Adrenal gland (tissue), 5 donors: ENCODE measurements at regions not wholly inside any gene's neighbourhood (a gene's known extent, or its start where the extent isn't known, plus 50 kb on each side); places are given as distances from the start of the nearest gene placed in this dataset.

Experiments
- POLR2A ChIP-seq, 2 donors: fragments of 450-650 bp; IDR thresholded peaks; one replicate each; pipeline ENCODE4 v1.6.1; 2017; ENCODE audit warnings: antibody characterized with exemption in 2 of 2, mild to moderate bottlenecking in 2 of 2, moderate library complexity in 1 of 2
- TF ChIP-seq, protein P1 (sequence below), 6 experiments: fragments of 450-650 bp in 4 of 6; fragments of 200-600 bp in 2 of 6; sonication (generic) in 1 of 6; IDR thresholded peaks; 1 replicate in 5 of 6; 2 replicates in 1 of 6; pipeline versions ENCODE4 v1.5.1 to v1.8.0; 2016 to 2021; ENCODE audit warnings: antibody characterized with exemption in 6 of 6, mild to moderate bottlenecking in 2 of 6, moderate library complexity in 1 of 6
- donor health status: DM: no; HTN: no; CAD: no.

DNA sequence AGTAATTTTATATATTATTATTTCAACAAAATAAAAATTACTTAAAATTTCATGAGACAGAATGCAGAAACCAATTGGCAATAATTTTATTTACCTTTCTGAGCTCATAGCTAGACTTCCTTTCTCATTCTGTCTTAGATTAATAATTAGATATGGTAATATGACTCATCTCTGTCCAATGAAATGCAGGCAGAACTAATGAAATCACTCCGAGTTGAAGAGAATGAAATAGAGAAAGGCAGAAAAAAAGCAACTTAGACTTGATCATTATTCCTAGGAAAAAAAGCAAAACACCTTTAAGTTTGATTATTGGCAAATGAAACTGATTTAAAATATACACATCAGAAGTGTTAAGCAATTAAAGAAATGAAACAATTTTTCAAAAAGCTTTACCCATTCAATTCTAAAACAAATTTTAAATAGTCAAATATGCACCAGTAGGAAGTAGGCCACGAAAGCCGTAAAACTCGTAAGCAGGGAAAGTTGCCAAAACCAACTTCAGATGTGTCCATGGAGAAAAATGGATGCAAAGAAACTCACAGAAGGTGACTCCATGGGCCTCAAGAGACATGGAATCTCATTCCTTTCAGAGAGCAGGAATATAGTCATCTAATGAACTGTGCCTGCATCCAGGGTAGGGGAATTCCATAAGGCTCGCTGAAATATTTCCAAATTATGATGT, 293.8 kb upstream of the RGS17 start:
- TF ChIP-seq, protein P1, sequence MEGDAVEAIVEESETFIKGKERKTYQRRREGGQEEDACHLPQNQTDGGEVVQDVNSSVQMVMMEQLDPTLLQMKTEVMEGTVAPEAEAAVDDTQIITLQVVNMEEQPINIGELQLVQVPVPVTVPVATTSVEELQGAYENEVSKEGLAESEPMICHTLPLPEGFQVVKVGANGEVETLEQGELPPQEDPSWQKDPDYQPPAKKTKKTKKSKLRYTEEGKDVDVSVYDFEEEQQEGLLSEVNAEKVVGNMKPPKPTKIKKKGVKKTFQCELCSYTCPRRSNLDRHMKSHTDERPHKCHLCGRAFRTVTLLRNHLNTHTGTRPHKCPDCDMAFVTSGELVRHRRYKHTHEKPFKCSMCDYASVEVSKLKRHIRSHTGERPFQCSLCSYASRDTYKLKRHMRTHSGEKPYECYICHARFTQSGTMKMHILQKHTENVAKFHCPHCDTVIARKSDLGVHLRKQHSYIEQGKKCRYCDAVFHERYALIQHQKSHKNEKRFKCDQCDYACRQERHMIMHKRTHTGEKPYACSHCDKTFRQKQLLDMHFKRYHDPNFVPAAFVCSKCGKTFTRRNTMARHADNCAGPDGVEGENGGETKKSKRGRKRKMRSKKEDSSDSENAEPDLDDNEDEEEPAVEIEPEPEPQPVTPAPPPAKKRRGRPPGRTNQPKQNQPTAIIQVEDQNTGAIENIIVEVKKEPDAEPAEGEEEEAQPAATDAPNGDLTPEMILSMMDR (IDR thresholded peaks at IDR 0.05): no peak
- TF ChIP-seq POLR2A (IDR thresholded peaks at IDR 0.05): no peak
